GM23338 (cell line): ENCODE measurements at regions not wholly inside any gene's neighbourhood (a gene's known extent, or its start where the extent isn't known, plus 50 kb on each side); places are given as distances from the start of the nearest gene placed in this dataset.

ENCODE experiments used
- CREB1 ChIP-seq: fragments of 250-450 bp; sonication (Bioruptor Pico); IDR thresholded peaks from 2 replicates; pipeline ENCODE4 v1.5.0; 2020; ENCODE audit warnings: low read depth, mild to moderate bottlenecking, moderate library complexity
- CTCF ChIP-seq, 2 experiments: fragments of 200-600 bp in 1 of 2; sonication (generic) in 1 of 2; conservative IDR thresholded peaks; 2 replicates each; pipeline versions ENCODE4 v1.5.1 to v1.6.1; 2016 to 2017; ENCODE audit warnings: antibody characterized with exemption in 2 of 2, low read depth in 2 of 2, mild to moderate bottlenecking in 2 of 2, moderate library complexity in 1 of 2
- ETS1 ChIP-seq: IDR thresholded peaks from 2 replicates; pipeline ENCODE4 v1.6.1; 2016; ENCODE audit warnings: antibody characterized with exemption
- EZH2 ChIP-seq: fragments of 200-600 bp; sonication (generic); IDR thresholded peaks from one replicate; pipeline ENCODE4 v1.8.0; 2017; ENCODE audit warnings: antibody characterized with exemption, mild to moderate bottlenecking, low read depth; ENCODE audit not compliant: unreplicated experiment
- EZH2phosphoT487 ChIP-seq: fragments of 200-600 bp; sonication (generic); IDR thresholded peaks from one replicate; pipeline ENCODE4 v1.8.1; 2018; ENCODE audit warnings: antibody characterized with exemption; ENCODE audit not compliant: unreplicated experiment
- JUNB ChIP-seq: IDR thresholded peaks from one replicate; pipeline ENCODE4 v1.6.1; 2016; ENCODE audit warnings: antibody characterized with exemption; ENCODE audit not compliant: unreplicated experiment
- NANOG ChIP-seq: IDR thresholded peaks from 2 replicates; pipeline ENCODE4 v1.6.1; 2016; ENCODE audit warnings: antibody characterized with exemption, borderline replicate concordance
- POLR2AphosphoS5 ChIP-seq: IDR thresholded peaks from 2 replicates; pipeline ENCODE4 v1.6.1; 2016; ENCODE audit warnings: antibody characterized with exemption, low read depth
- REST ChIP-seq: IDR thresholded peaks from one replicate; pipeline ENCODE4 v1.6.1; 2018; ENCODE audit warnings: antibody characterized with exemption; ENCODE audit not compliant: unreplicated experiment
- STAT1 ChIP-seq: IDR thresholded peaks from one replicate; pipeline ENCODE4 v1.6.1; 2016; ENCODE audit warnings: antibody characterized with exemption; ENCODE audit not compliant: unreplicated experiment
- ZNF114 ChIP-seq: fragments of 250-450 bp; sonication (Bioruptor Pico); IDR thresholded peaks from 2 replicates; pipeline ENCODE4 v1.5.0; 2020; ENCODE audit warnings: mild to moderate bottlenecking, moderate library complexity
- ZNF331 ChIP-seq: fragments of 250-450 bp; sonication (Bioruptor Pico); IDR thresholded peaks from 2 replicates; pipeline ENCODE4 v1.5.0; 2020; ENCODE audit warnings: low read depth, mild to moderate bottlenecking, moderate library complexity
- ZNF462 ChIP-seq: fragments of 250-450 bp; sonication (Bioruptor Pico); IDR thresholded peaks from 2 replicates; pipeline ENCODE4 v1.5.0; 2020; ENCODE audit warnings: mild to moderate bottlenecking, moderate library complexity

- TF ChIP-seq CTCF (conservative IDR thresholded peaks at IDR 0.05; ENCODE audit: low read depth in 2 of 2) (no peak), ZNF114 (CRISPR knock-in tag) (no peak), STAT1 (no peak), EZH2 (no peak), REST (no peak), POLR2AphosphoS5 (no peak), EZH2phosphoT487 (no peak), ZNF331 (CRISPR knock-in tag) (no peak), CREB1 (CRISPR knock-in tag) (no peak), JUNB (no peak), ETS1 (no peak), NANOG (no peak), ZNF462 (CRISPR knock-in tag) (no peak)
Observed at GRCh38 chr16:72401084-72401361, 229.1 kb upstream of the PMFBP1 start.
